Neural cell (in vitro differentiated cells): ENCODE measurements at regions not wholly inside any gene's neighbourhood (a gene's known extent, or its start where the extent isn't known, plus 50 kb on each side); places are given as distances from the start of the nearest gene placed in this dataset.

ENCODE experiments used
- H2AFZ ChIP-seq: fragments of 200-600, 300-800 bp; sonication (generic), shearing (Covaris generic); 2 replicates; pipeline ENCODE4 v1.6.0; 2014; ENCODE audit warnings: low read depth, mild to moderate bottlenecking, antibody characterized with exemption, low read length, moderate library complexity
- H3F3A ChIP-seq: fragments of 200-600 bp; shearing (Covaris generic); 2 replicates; pipeline ENCODE4 v1.6.1; 2016; ENCODE audit warnings: mild to moderate bottlenecking, moderate library complexity, mixed read lengths, antibody characterized with exemption, low read length; ENCODE audit not compliant: insufficient read depth, poor library complexity, severe bottlenecking
- H3K27ac ChIP-seq: fragments of 200-600, 300-800 bp; sonication (generic), shearing (Covaris generic); 2 replicates; pipeline ENCODE4 v1.5.1; 2014; ENCODE audit warnings: mild to moderate bottlenecking, low read length, moderate library complexity
- H3K27me3 ChIP-seq: fragments of 300-800, 200-600 bp; sonication (generic), shearing (Covaris generic); 2 replicates; pipeline ENCODE4 v1.6.0; 2014; ENCODE audit warnings: mild to moderate bottlenecking, low read depth, low read length, moderate library complexity; ENCODE audit not compliant: insufficient read depth
- H3K36me3 ChIP-seq: fragments of 300-800, 200-600 bp; sonication (generic), shearing (Covaris generic); 2 replicates; pipeline ENCODE4 v1.5.1; 2014; ENCODE audit warnings: mild to moderate bottlenecking, antibody characterized with exemption, low read length, moderate library complexity; ENCODE audit not compliant: insufficient read depth
- H3K4me2 ChIP-seq: fragments of 300-800, 200-600 bp; sonication (generic), shearing (Covaris generic); 2 replicates; pipeline ENCODE4 v1.6.0; 2014; ENCODE audit warnings: mild to moderate bottlenecking, low read length
- H3K4me3 ChIP-seq: fragments of 300-800, 200-600 bp; sonication (generic), shearing (Covaris generic); 2 replicates; pipeline ENCODE4 v1.5.1; 2014; ENCODE audit warnings: mild to moderate bottlenecking, low read length, moderate library complexity
- H3K79me2 ChIP-seq: fragments of 200-600 bp; shearing (Covaris generic); replicated peaks from 2 replicates; pipeline ENCODE4 v1.6.0; 2014; ENCODE audit warnings: mild to moderate bottlenecking, low read length, moderate library complexity; ENCODE audit not compliant: insufficient read depth
- H3K9ac ChIP-seq: fragments of 300-800, 200-600 bp; sonication (generic), shearing (Covaris generic); 2 replicates; pipeline ENCODE4 v1.6.1; 2016; ENCODE audit warnings: mild to moderate bottlenecking, low read length, mixed read lengths
- H3K9me2 ChIP-seq: fragments of 200-600 bp; shearing (Covaris generic); 2 replicates; pipeline ENCODE4 v1.6.1; 2016; ENCODE audit warnings: mild to moderate bottlenecking, low read length, mixed read lengths; ENCODE audit not compliant: insufficient read depth
- H3K9me3 ChIP-seq: fragments of 200-600, 300-800 bp; sonication (generic), shearing (Covaris generic); 2 replicates; pipeline ENCODE4 v1.6.1; 2016; ENCODE audit warnings: mild to moderate bottlenecking, mixed run types, low read length, moderate library complexity, mixed read lengths
- H4K20me1 ChIP-seq: fragments of 200-600 bp; shearing (Covaris generic); 2 replicates; pipeline ENCODE4 v1.6.1; 2016; ENCODE audit warnings: mild to moderate bottlenecking, mixed run types; ENCODE audit not compliant: insufficient read depth
- CTCF ChIP-seq: fragments of 450-650 bp; IDR thresholded peaks from 2 replicates; pipeline ENCODE4 v1.5.1; 2014; ENCODE audit warnings: antibody characterized with exemption, mild to moderate bottlenecking, moderate library complexity; ENCODE audit not compliant: poor library complexity, severe bottlenecking
- EP300 ChIP-seq: fragments of 450-650 bp; conservative IDR thresholded peaks from 2 replicates; pipeline ENCODE4 v1.6.1; 2014; ENCODE audit warnings: antibody characterized with exemption, mild to moderate bottlenecking, moderate library complexity; ENCODE audit not compliant: poor library complexity, severe bottlenecking
- EZH2 ChIP-seq: fragments of 200-600, 300-800 bp; shearing (Covaris generic), sonication (generic); IDR thresholded peaks from 2 replicates; pipeline ENCODE4 v1.6.1; 2014; ENCODE audit warnings: antibody characterized with exemption, low read length, borderline replicate concordance, mild to moderate bottlenecking; ENCODE audit not compliant: insufficient read depth, poor library complexity, severe bottlenecking
- MXI1 ChIP-seq: fragments of 450-650 bp; conservative IDR thresholded peaks from 2 replicates; pipeline ENCODE4 v1.6.1; 2014; ENCODE audit warnings: antibody characterized with exemption, mild to moderate bottlenecking; ENCODE audit not compliant: poor library complexity, severe bottlenecking
- POLR2AphosphoS5 ChIP-seq: IDR thresholded peaks from 2 replicates; pipeline ENCODE4 v1.6.1; 2012
- RAD21 ChIP-seq: fragments of 450-650 bp; conservative IDR thresholded peaks from 2 replicates; pipeline ENCODE4 v1.6.1; 2014; ENCODE audit warnings: antibody characterized with exemption, mild to moderate bottlenecking, moderate library complexity
- SMC3 ChIP-seq: fragments of 450-650 bp; conservative IDR thresholded peaks from 2 replicates; pipeline ENCODE4 v1.6.1; 2014; ENCODE audit warnings: antibody characterized with exemption, mild to moderate bottlenecking, moderate library complexity; ENCODE audit not compliant: poor library complexity
- TAF1 ChIP-seq: IDR thresholded peaks from 2 replicates; pipeline ENCODE4 v1.6.1; 2012; ENCODE audit warnings: low read depth
- TF ChIP-seq, protein P1 (sequence below): IDR thresholded peaks from 2 replicates; pipeline ENCODE4 v1.6.1; 2012; ENCODE audit warnings: borderline replicate concordance

GRCh38 chr21:43318368-43318767 is 108.6 kb downstream of the SIK1 start:
- no peak overlapping the region for H2AFZ ChIP-seq
- peaks cover 4% of the 10 kb centered on the region for H3F3A ChIP-seq
- no peaks in the 10 kb centered on the region for H3K36me3 ChIP-seq
- no peaks in the 10 kb centered on the region for H3K9me3 ChIP-seq
- H3K27ac ChIP-seq = peak overlapping the region; percentile 98
- no peaks in the 10 kb centered on the region for H4K20me1 ChIP-seq
- TF ChIP-seq CTCF (no peak), EP300 (no peak), POLR2AphosphoS5 (no peak), TAF1 (no peak), SMC3 (no peak), MXI1 (no peak), RAD21 (no peak), EZH2 (no peak)
- TF ChIP-seq, protein P1, sequence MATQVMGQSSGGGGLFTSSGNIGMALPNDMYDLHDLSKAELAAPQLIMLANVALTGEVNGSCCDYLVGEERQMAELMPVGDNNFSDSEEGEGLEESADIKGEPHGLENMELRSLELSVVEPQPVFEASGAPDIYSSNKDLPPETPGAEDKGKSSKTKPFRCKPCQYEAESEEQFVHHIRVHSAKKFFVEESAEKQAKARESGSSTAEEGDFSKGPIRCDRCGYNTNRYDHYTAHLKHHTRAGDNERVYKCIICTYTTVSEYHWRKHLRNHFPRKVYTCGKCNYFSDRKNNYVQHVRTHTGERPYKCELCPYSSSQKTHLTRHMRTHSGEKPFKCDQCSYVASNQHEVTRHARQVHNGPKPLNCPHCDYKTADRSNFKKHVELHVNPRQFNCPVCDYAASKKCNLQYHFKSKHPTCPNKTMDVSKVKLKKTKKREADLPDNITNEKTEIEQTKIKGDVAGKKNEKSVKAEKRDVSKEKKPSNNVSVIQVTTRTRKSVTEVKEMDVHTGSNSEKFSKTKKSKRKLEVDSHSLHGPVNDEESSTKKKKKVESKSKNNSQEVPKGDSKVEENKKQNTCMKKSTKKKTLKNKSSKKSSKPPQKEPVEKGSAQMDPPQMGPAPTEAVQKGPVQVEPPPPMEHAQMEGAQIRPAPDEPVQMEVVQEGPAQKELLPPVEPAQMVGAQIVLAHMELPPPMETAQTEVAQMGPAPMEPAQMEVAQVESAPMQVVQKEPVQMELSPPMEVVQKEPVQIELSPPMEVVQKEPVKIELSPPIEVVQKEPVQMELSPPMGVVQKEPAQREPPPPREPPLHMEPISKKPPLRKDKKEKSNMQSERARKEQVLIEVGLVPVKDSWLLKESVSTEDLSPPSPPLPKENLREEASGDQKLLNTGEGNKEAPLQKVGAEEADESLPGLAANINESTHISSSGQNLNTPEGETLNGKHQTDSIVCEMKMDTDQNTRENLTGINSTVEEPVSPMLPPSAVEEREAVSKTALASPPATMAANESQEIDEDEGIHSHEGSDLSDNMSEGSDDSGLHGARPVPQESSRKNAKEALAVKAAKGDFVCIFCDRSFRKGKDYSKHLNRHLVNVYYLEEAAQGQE = no peak
- no peak overlapping the region for H3K4me3 ChIP-seq
- peak overlapping the region; percentile 79 for H3K9ac ChIP-seq
- H3K4me2 ChIP-seq = no peak overlapping the region
- no peaks in the 10 kb centered on the region for H3K79me2 ChIP-seq
- no peaks in the 10 kb centered on the region for H3K27me3 ChIP-seq
- no peaks in the 10 kb centered on the region for H3K9me2 ChIP-seq

GRCh38 chr21:43317959-43318358 is 109.0 kb downstream of the SIK1 start:
- Histone ChIP-seq H3K79me2 (no peaks in the 10 kb centered on the region), H2AFZ (no peak overlapping the region), H3K9me3 (no peaks in the 10 kb centered on the region), H3K27me3 (no peaks in the 10 kb centered on the region), H3K4me3 (no peak overlapping the region), H3K36me3 (no peaks in the 10 kb centered on the region), H3K27ac (peak overlapping the region; percentile 98), H3F3A (peaks cover 4% of the 10 kb centered on the region), H3K4me2 (no peak overlapping the region), H4K20me1 (no peaks in the 10 kb centered on the region), H3K9me2 (no peaks in the 10 kb centered on the region), H3K9ac (no peak overlapping the region)
- TF ChIP-seq, protein P1 = no peak
- no peak for TF ChIP-seq CTCF
- TF ChIP-seq EZH2 = no peak
- TF ChIP-seq MXI1 = no peak
- no peak for TF ChIP-seq POLR2AphosphoS5
- no peak for TF ChIP-seq RAD21
- TF ChIP-seq TAF1 = no peak
- TF ChIP-seq SMC3 = no peak
- no peak for TF ChIP-seq EP300
